CD4-positive, alpha-beta T cell (primary cell): ENCODE measurements at regions not wholly inside any gene's neighbourhood (a gene's known extent, or its start where the extent isn't known, plus 50 kb on each side); places are given as distances from the start of the nearest gene placed in this dataset.

Experiments
- ATAC-seq: fragments of 200-7000 bp; cut with Tn5 transposase; one replicate; pipeline ENCODE4 v1.10.0; 2022; ENCODE audit warnings: mild to moderate bottlenecking; ENCODE audit not compliant: poor library complexity
- CTCF ChIA-PET: fragments of 350-600 bp; sonication (Branson Sonifier 250); formaldehyde crosslinking; loops from one replicate; lab custom pipeline; 2021; ENCODE audit warnings: antibody characterized with exemption, inconsistent platforms; lab: Charles Lee
- POLR2A ChIA-PET: fragments of 350-600 bp; sonication (Branson Sonifier 250); formaldehyde crosslinking; loops from one replicate; lab custom pipeline; 2021; ENCODE audit warnings: antibody characterized with exemption, inconsistent platforms; lab: Charles Lee
- DNase-seq, 14 experiments: peaks; one replicate each; pipeline ENCODE4 v3.0.0-alpha.2; 2013 to 2020; ENCODE audit warnings: mixed read lengths in 2 of 14
- H3K27ac ChIP-seq, 2 donors: one replicate each; pipeline versions ENCODE4 v1.5.1 to v1.7.0; 2013; ENCODE audit warnings: low read length in 2 of 2, low read depth in 1 of 2, mild to moderate bottlenecking in 1 of 2
- H3K27me3 ChIP-seq, 2 experiments: 1 replicate in 1 of 2; 2 replicates in 1 of 2; pipeline versions ENCODE4 v1.6.1 to v1.7.0; 2013; ENCODE audit warnings: low read length in 2 of 2, control low read depth in 1 of 2, mild to moderate bottlenecking in 1 of 2, moderate library complexity in 1 of 2; ENCODE audit not compliant: insufficient read depth in 2 of 2, control insufficient read depth in 1 of 2
- H3K36me3 ChIP-seq: one replicate; pipeline ENCODE4 v1.6.1; 2013; ENCODE audit warnings: low read length, control low read depth; ENCODE audit not compliant: insufficient read depth
- H3K4me1 ChIP-seq: one replicate; pipeline ENCODE4 v1.6.1; 2013; ENCODE audit warnings: low read length, control low read depth; ENCODE audit not compliant: insufficient read depth
- H3K4me3 ChIP-seq: one replicate; pipeline ENCODE4 v1.5.1; 2013; ENCODE audit warnings: mild to moderate bottlenecking, low read length, moderate library complexity
- H3K9me3 ChIP-seq, 2 experiments: 1 replicate in 1 of 2; 2 replicates in 1 of 2; pipeline versions ENCODE4 v1.6.1 to v1.7.0; 2013; ENCODE audit warnings: low read length in 2 of 2, mild to moderate bottlenecking in 2 of 2, control low read depth in 1 of 2, moderate library complexity in 1 of 2; ENCODE audit not compliant: control insufficient read depth in 1 of 2, insufficient read depth in 1 of 2
- H3K27ac Mint-ChIP-seq: one replicate; pipeline ENCODE4 v1.8.0; 2020; ENCODE audit warnings: mixed read lengths
- H3K27me3 Mint-ChIP-seq: one replicate; pipeline ENCODE4 v1.8.0; 2021; ENCODE audit warnings: mixed read lengths
- H3K36me3 Mint-ChIP-seq: one replicate; pipeline ENCODE4 v1.8.0; 2021; ENCODE audit warnings: low read depth, mixed read lengths
- H3K4me1 Mint-ChIP-seq: one replicate; pipeline ENCODE4 v1.8.0; 2021; ENCODE audit warnings: low read depth, mixed read lengths
- H3K4me3 Mint-ChIP-seq: one replicate; pipeline ENCODE4 v1.8.0; 2020; ENCODE audit warnings: mild to moderate bottlenecking, mixed read lengths
- H3K9me3 Mint-ChIP-seq: one replicate; pipeline ENCODE4 v1.8.0; 2020; ENCODE audit warnings: mixed read lengths
- intact Hi-C, 2 experiments: fragments of 100-400 bp; cut with DNase I in 1 of 2; cut with micrococcal nuclease in 1 of 2; formaldehyde crosslinking; loops; one replicate each; pipeline versions ENCODE4 v1.15.1 to v1.9.0; 2023 to 2025; cut with DNase I, micrococcal nuclease
- TF ChIP-seq, protein P1 (sequence below): fragments of 200-600 bp; IDR thresholded peaks from one replicate; pipeline ENCODE4 v1.8.0; 2022; ENCODE audit warnings: antibody characterized with exemption, mild to moderate bottlenecking

GRCh38 chr15:55003965-55004873 lies 192.5 kb downstream of the RSL24D1 start:
- TF ChIP-seq, protein P1, sequence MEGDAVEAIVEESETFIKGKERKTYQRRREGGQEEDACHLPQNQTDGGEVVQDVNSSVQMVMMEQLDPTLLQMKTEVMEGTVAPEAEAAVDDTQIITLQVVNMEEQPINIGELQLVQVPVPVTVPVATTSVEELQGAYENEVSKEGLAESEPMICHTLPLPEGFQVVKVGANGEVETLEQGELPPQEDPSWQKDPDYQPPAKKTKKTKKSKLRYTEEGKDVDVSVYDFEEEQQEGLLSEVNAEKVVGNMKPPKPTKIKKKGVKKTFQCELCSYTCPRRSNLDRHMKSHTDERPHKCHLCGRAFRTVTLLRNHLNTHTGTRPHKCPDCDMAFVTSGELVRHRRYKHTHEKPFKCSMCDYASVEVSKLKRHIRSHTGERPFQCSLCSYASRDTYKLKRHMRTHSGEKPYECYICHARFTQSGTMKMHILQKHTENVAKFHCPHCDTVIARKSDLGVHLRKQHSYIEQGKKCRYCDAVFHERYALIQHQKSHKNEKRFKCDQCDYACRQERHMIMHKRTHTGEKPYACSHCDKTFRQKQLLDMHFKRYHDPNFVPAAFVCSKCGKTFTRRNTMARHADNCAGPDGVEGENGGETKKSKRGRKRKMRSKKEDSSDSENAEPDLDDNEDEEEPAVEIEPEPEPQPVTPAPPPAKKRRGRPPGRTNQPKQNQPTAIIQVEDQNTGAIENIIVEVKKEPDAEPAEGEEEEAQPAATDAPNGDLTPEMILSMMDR: no peak
- Mint-ChIP-seq H3K4me3 (no peak overlapping the region), H3K36me3 (no peaks in the 10 kb centered on the region), H3K9me3 (no peaks in the 10 kb centered on the region), H3K27me3 (no peaks in the 10 kb centered on the region), H3K4me1 (no peaks in the 10 kb centered on the region), H3K27ac (no peak overlapping the region)
- Histone ChIP-seq H3K36me3 (no peaks in the 10 kb centered on the region), H3K27me3 (no peaks in the 10 kb centered on the region), H3K4me1 (no peaks in the 10 kb centered on the region), H3K27ac (no peak overlapping the region), H3K9me3 (peaks cover 0 to 3% of the 10 kb centered on the region in 2 experiments), H3K4me3 (no peak overlapping the region)
- CTCF ChIA-PET: no interaction called here
- intact Hi-C loops: no loop called here
- POLR2A ChIA-PET: no interaction called here
- DNase-seq (no peak), ATAC-seq (no peak)

DNA sequence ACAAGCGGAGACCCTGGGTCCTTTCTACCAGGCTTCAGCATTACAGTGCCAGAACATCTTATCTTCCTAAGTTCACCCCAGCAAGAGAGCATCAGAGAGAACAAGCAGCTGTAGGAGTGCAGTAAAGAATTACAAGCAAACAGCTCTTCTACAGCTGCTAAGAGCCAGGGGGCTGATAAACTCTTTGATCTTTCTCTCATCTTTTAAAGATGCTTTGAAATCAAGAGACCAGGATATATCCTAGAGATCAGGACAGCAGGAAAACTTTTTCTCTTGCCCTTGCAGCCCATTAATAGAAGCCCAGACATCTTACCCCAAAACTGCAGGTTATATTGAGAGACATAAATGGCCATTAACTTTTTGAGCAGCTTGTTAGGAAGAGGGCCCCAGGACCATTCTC lies 198.1 kb downstream of the RSL24D1 start:
- H3K4me3 Mint-ChIP-seq: no peak overlapping the region
- DNase-seq: no peak
- no peak overlapping the region for H3K27ac Mint-ChIP-seq

GRCh38 chr15:54990793-54991192 lies 205.9 kb downstream of the RSL24D1 start:
- H3K4me3 Mint-ChIP-seq: no peak overlapping the region
- CTCF ChIA-PET: no interaction called here
- Histone ChIP-seq H3K27me3 (no peaks in the 10 kb centered on the region), H3K27ac (no peak overlapping the region), H3K4me3 (no peak overlapping the region), H3K4me1 (no peaks in the 10 kb centered on the region), H3K9me3 (peaks cover 0 to 9% of the 10 kb centered on the region in 2 experiments), H3K36me3 (no peaks in the 10 kb centered on the region)
- no peaks in the 10 kb centered on the region for H3K36me3 Mint-ChIP-seq
- peaks cover 37% of the 10 kb centered on the region for H3K27me3 Mint-ChIP-seq
- no peak for DNase-seq
- TF ChIP-seq, protein P1: no peak
- intact Hi-C loops: no loop called here
- peaks cover 7% of the 10 kb centered on the region for H3K9me3 Mint-ChIP-seq
- H3K4me1 Mint-ChIP-seq: no peaks in the 10 kb centered on the region
- POLR2A ChIA-PET: no interaction called here
- H3K27ac Mint-ChIP-seq: no peak overlapping the region
- ATAC-seq: no peak

More for the DNA sequence above, 198.1 kb downstream of the RSL24D1 start:
- intact Hi-C loops: no loop called here
- ChIA-PET POLR2A (no interaction called here), CTCF (no interaction called here)
- no peaks in the 10 kb centered on the region for H3K36me3 ChIP-seq
- H3K27ac ChIP-seq: no peak overlapping the region
- H3K27me3 Mint-ChIP-seq: peaks cover 6% of the 10 kb centered on the region
- TF ChIP-seq, protein P1: no peak
- no peaks in the 10 kb centered on the region for H3K27me3 ChIP-seq
- ATAC-seq: no peak
- no peaks in the 10 kb centered on the region for H3K36me3 Mint-ChIP-seq
- peaks cover 0 to 3% of the 10 kb centered on the region in 2 experiments for H3K9me3 ChIP-seq
- no peaks in the 10 kb centered on the region for H3K9me3 Mint-ChIP-seq
- no peaks in the 10 kb centered on the region for H3K4me1 Mint-ChIP-seq
- H3K4me1 ChIP-seq: no peaks in the 10 kb centered on the region
- no peak overlapping the region for H3K4me3 ChIP-seq
